Stimulated activated CD4-positive, alpha-beta T cell treated with anti-CD3 and anti-CD28 coated beads, Interleukin-4, amount 100 ng/mL, for 24 hours (primary cell): ENCODE measurements at regions not wholly inside any gene's neighbourhood (a gene's known extent, or its start where the extent isn't known, plus 50 kb on each side); places are given as distances from the start of the nearest gene placed in this dataset.
"Not testable (repeated sequence)": the region's sequence is repeated elsewhere in the genome, so short reads cannot be mapped to it uniquely, and the experiment has no call there.

Source experiments
- DNase-seq: peaks from one replicate; pipeline ENCODE4 v3.0.0-alpha.2; 2020

- DNase-seq = no peak
Measured at GRCh38 chr10:3964516-3964915, 179.5 kb upstream of the KLF6 start.

- no peak for DNase-seq
Measured at GRCh38 chr10:3963191-3963673, 178.2 kb upstream of the KLF6 start.

- DNase-seq = peak; percentile 35
Measured at GRCh38 chr10:3961082-3961481, 176.1 kb upstream of the KLF6 start.

- DNase-seq = no peak
Measured at GRCh38 chr10:3960496-3960895, 175.5 kb upstream of the KLF6 start.

GRCh38 chr10:3959370-3960325 lies 174.6 kb upstream of the KLF6 start:
- no peak for DNase-seq

- no peak for DNase-seq
Measured at GRCh38 chr10:3958472-3958996, 173.5 kb upstream of the KLF6 start.

- no peak for DNase-seq
Measured at GRCh38 chr10:3955955-3956617, 171.1 kb upstream of the KLF6 start.

GRCh38 chr10:3955493-3955892 lies 170.5 kb upstream of the KLF6 start:
- DNase-seq = no peak

- DNase-seq = no peak
Measured at GRCh38 chr10:3954615-3955014, 169.6 kb upstream of the KLF6 start.

- DNase-seq = not testable (repeated sequence)
Measured at GRCh38 chr10:3954007-3954406, 169.0 kb upstream of the KLF6 start.

GRCh38 chr10:3951993-3952392 lies 167.0 kb upstream of the KLF6 start:
- no peak for DNase-seq

- no peak for DNase-seq
Measured at GRCh38 chr10:3950676-3951275, 165.8 kb upstream of the KLF6 start.

- DNase-seq = no peak
Measured at GRCh38 chr10:3949711-3950110, 164.7 kb upstream of the KLF6 start.

- peak; percentile 76 for DNase-seq
Measured at GRCh38 chr10:3948843-3949242, 163.8 kb upstream of the KLF6 start.

- no peak for DNase-seq
Measured at GRCh38 chr10:3946234-3947229, 161.5 kb upstream of the KLF6 start.

- no peak for DNase-seq
Measured at GRCh38 chr10:3945026-3945425, 160.0 kb upstream of the KLF6 start.

- DNase-seq = no peak
Measured at GRCh38 chr10:3944591-3944990, 159.6 kb upstream of the KLF6 start.

- no peak for DNase-seq
Measured at GRCh38 chr10:3943695-3944257, 158.8 kb upstream of the KLF6 start.

GRCh38 chr10:3942937-3943489 lies 158.0 kb upstream of the KLF6 start:
- no peak for DNase-seq

GRCh38 chr10:3941676-3942075 lies 156.7 kb upstream of the KLF6 start:
- DNase-seq = no peak

- no peak for DNase-seq
Measured at GRCh38 chr10:3936422-3937040, 151.5 kb upstream of the KLF6 start.
